ENCODE measurements at regions not wholly inside any gene's neighbourhood (a gene's known extent, or its start where the extent isn't known, plus 50 kb on each side); places are given as distances from the start of the nearest gene placed in this dataset.

GRCh38 chrX:39288592-39288991 lies 487.3 kb downstream of the MID1IP1 start:
- DNase-seq (ENCODE audit: low read depth in 3 of 3) = no peak

GRCh38 chrX:39289827-39290226 lies 488.6 kb downstream of the MID1IP1 start:
- no peak for DNase-seq (ENCODE audit: low read depth in 3 of 3)

GRCh38 chrX:39293203-39293602 lies 491.9 kb downstream of the MID1IP1 start:
- DNase-seq (ENCODE audit: low read depth in 3 of 3) = no peak

- no peak for DNase-seq (ENCODE audit: low read depth in 3 of 3)
Measured at GRCh38 chrX:39296472-39296871, 495.2 kb downstream of the MID1IP1 start.

GRCh38 chrX:39298821-39299220 lies 497.6 kb downstream of the MID1IP1 start:
- no peak for DNase-seq (ENCODE audit: low read depth in 3 of 3)

- no peak for DNase-seq (ENCODE audit: low read depth in 3 of 3)
Measured at GRCh38 chrX:39299615-39300014, 498.4 kb downstream of the MID1IP1 start.

GRCh38 chrX:39301036-39301435 lies 499.8 kb downstream of the MID1IP1 start:
- no peak for DNase-seq (ENCODE audit: low read depth in 3 of 3)

- DNase-seq (ENCODE audit: low read depth in 3 of 3) = no peak
Measured at GRCh38 chrX:39302838-39303237, 501.6 kb downstream of the MID1IP1 start.

- no peak for DNase-seq (ENCODE audit: low read depth in 3 of 3)
Measured at GRCh38 chrX:39304746-39305145, 503.5 kb downstream of the MID1IP1 start.

GRCh38 chrX:39307488-39307887 lies 506.2 kb downstream of the MID1IP1 start:
- no peak for DNase-seq (ENCODE audit: low read depth in 3 of 3)

- DNase-seq (ENCODE audit: low read depth in 3 of 3) = no peak
Measured at GRCh38 chrX:39308126-39308525, 506.9 kb downstream of the MID1IP1 start.

- DNase-seq (ENCODE audit: low read depth in 3 of 3) = peak; percentile 26 to 56 (median 54)
Measured at GRCh38 chrX:39309018-39309635, 507.9 kb downstream of the MID1IP1 start.

- DNase-seq (ENCODE audit: low read depth in 3 of 3) = peak in 2 of 3 donors; percentile 21 to 35
Measured at GRCh38 chrX:39309721-39310152, 508.5 kb downstream of the MID1IP1 start.

- DNase-seq (ENCODE audit: low read depth in 3 of 3) = no peak
Measured at GRCh38 chrX:39310891-39311290, 509.6 kb downstream of the MID1IP1 start.

GRCh38 chrX:39311646-39312045 lies 510.4 kb downstream of the MID1IP1 start:
- no peak for DNase-seq (ENCODE audit: low read depth in 3 of 3)

- no peak for DNase-seq (ENCODE audit: low read depth in 3 of 3)
Measured at GRCh38 chrX:39313146-39313545, 511.9 kb downstream of the MID1IP1 start.

- no peak for DNase-seq (ENCODE audit: low read depth in 3 of 3)
Measured at GRCh38 chrX:39318506-39319343, 517.5 kb downstream of the MID1IP1 start.

GRCh38 chrX:39320165-39320564 lies 518.9 kb downstream of the MID1IP1 start:
- no peak for DNase-seq (ENCODE audit: low read depth in 3 of 3)

GRCh38 chrX:39322496-39322895 lies 521.2 kb downstream of the MID1IP1 start:
- DNase-seq (ENCODE audit: low read depth in 3 of 3) = no peak

GRCh38 chrX:39324233-39324930 lies 523.1 kb downstream of the MID1IP1 start:
- DNase-seq (ENCODE audit: low read depth in 3 of 3) = no peak

GRCh38 chrX:39327255-39327654 lies 526.0 kb downstream of the MID1IP1 start:
- peak in 2 of 3 donors; percentile 9 to 37 for DNase-seq (ENCODE audit: low read depth in 3 of 3)

- DNase-seq (ENCODE audit: low read depth in 3 of 3) = no peak
Measured at GRCh38 chrX:39327705-39328104, 526.4 kb downstream of the MID1IP1 start.

- DNase-seq (ENCODE audit: low read depth in 3 of 3) = no peak
Measured at GRCh38 chrX:39328661-39329060, 527.4 kb downstream of the MID1IP1 start.
